ENCODE measurements at regions not wholly inside any gene's neighbourhood (a gene's known extent, or its start where the extent isn't known, plus 50 kb on each side); places are given as distances from the start of the nearest gene placed in this dataset.

DNA sequence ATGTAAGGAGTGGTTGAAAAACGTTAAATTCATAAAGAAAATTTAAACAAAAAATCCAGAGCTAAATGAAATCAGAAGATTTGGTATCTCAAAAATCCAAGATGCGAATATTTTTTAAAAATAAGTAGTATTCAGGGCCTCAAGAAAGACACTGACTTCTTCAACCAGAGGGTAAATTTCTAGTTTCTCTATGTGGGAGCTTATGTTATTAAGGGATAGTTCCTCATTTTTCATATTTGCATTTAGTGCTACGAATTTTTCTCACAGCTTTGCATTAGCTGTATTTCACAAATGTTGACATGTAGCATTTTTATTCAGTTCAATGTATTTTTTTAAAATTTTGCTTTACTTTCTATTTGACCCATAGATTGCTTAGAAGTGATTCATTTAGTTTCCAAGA lies 454.7 kb downstream of the CBLN2 start:
- TF ChIP-seq, protein P1, sequence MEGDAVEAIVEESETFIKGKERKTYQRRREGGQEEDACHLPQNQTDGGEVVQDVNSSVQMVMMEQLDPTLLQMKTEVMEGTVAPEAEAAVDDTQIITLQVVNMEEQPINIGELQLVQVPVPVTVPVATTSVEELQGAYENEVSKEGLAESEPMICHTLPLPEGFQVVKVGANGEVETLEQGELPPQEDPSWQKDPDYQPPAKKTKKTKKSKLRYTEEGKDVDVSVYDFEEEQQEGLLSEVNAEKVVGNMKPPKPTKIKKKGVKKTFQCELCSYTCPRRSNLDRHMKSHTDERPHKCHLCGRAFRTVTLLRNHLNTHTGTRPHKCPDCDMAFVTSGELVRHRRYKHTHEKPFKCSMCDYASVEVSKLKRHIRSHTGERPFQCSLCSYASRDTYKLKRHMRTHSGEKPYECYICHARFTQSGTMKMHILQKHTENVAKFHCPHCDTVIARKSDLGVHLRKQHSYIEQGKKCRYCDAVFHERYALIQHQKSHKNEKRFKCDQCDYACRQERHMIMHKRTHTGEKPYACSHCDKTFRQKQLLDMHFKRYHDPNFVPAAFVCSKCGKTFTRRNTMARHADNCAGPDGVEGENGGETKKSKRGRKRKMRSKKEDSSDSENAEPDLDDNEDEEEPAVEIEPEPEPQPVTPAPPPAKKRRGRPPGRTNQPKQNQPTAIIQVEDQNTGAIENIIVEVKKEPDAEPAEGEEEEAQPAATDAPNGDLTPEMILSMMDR (IDR thresholded peaks at IDR 0.05; ENCODE audit: extremely low read depth, insufficient read depth, missing control alignments) = no peak
- in situ Hi-C loops (cut with MboI; ENCODE audit: low pct_unique_long_range_greater_than_20kb, low sequenced_read_pairs, unreplicated experiment) = no loop called here
- no peak for DNase-seq (ENCODE audit: low spot score)

DNA sequence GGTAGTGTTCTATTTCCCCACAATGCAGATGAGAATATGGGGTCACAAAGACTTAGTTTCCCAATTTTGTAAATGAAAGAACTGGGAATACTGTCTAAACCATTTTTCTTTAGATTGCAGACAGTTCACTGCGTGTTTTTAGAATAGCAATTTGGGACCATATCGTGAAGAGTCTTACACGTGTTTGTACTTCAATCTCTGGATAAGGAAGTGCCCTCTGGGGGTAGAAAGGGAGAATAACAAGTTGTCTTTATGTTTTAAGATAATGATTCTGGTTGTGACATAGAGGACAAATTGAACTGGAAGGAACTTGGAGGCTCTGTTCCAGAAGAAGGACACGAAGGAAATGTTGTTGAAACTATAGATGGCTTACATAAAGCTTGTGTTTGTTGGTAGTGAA lies 457.7 kb downstream of the CBLN2 start:
- no peak for DNase-seq (ENCODE audit: low spot score)
- TF ChIP-seq, protein P1 (IDR thresholded peaks at IDR 0.05; ENCODE audit: extremely low read depth, insufficient read depth, missing control alignments) = peak; percentile 40
- in situ Hi-C loops (cut with MboI; ENCODE audit: low pct_unique_long_range_greater_than_20kb, low sequenced_read_pairs, unreplicated experiment) = no loop called here

DNA sequence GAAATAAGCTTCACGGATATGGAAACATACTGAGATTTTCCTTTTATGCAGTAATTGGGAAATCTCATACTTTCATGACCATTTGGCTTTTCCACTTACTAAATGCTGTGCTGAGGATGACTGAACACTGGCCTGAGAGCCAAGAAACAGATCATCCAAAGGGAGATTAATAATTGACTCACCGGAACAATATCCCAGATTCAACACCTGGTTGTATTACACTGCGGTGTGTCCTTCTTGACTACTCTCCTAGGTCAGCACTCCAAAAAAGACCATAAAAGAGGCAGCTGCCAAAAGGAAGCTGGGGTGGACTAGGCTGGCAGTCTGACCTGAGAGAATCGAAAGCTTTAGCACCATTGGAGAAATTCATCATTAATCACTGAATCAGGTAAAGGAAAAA lies 469.1 kb downstream of the CBLN2 start:
- TF ChIP-seq, protein P1 (IDR thresholded peaks at IDR 0.05; ENCODE audit: extremely low read depth, insufficient read depth, missing control alignments) = no peak
- in situ Hi-C loops (cut with MboI; ENCODE audit: low pct_unique_long_range_greater_than_20kb, low sequenced_read_pairs, unreplicated experiment) = no loop called here
- DNase-seq (ENCODE audit: low spot score) = no peak

DNA sequence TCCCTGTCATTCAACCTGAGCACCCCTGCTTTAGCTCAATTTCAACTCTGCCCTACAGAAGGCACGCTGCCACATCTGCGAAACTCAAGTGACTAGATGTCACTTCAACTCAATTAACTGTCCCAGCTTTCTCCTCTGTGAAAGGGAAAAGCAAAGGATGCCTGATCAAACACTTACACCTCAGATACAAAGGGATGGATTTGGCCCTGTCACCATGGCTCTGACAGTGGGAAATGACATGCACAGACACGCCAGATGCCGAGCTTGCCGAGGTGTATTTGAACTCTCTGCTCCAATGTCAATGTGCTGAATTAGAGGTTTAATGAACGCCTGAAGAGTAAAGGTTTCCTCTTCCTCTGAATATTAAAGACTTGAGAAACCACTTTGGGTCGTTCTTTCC lies 481.1 kb downstream of the CBLN2 start:
- no peak for DNase-seq (ENCODE audit: low spot score)
- TF ChIP-seq, protein P1 (IDR thresholded peaks at IDR 0.05; ENCODE audit: extremely low read depth, insufficient read depth, missing control alignments) = no peak
- in situ Hi-C loops (cut with MboI; ENCODE audit: low pct_unique_long_range_greater_than_20kb, low sequenced_read_pairs, unreplicated experiment) = no loop called here

DNA sequence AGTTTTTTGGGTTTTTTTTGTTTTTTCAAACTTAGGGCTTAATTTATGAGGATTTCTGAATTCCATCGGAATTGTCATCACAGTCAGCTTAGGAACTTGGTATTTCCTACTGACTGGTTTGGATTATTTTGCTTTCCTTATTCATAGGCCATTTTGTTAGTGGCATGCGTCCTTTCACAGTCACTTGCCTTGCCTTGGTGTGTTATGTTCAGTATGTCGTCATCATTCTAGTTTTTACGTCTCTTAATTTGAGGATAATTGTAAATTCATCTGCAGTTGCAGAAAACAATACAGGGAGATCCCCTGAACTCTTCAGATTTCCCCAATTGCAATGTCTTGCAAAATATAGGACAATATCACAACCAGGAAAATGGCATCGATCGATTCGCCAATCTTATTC lies 485.3 kb downstream of the CBLN2 start:
- in situ Hi-C loops (cut with MboI; ENCODE audit: low pct_unique_long_range_greater_than_20kb, low sequenced_read_pairs, unreplicated experiment) = no loop called here
- no peak for DNase-seq (ENCODE audit: low spot score)
- TF ChIP-seq, protein P1 (IDR thresholded peaks at IDR 0.05; ENCODE audit: extremely low read depth, insufficient read depth, missing control alignments) = no peak

DNA sequence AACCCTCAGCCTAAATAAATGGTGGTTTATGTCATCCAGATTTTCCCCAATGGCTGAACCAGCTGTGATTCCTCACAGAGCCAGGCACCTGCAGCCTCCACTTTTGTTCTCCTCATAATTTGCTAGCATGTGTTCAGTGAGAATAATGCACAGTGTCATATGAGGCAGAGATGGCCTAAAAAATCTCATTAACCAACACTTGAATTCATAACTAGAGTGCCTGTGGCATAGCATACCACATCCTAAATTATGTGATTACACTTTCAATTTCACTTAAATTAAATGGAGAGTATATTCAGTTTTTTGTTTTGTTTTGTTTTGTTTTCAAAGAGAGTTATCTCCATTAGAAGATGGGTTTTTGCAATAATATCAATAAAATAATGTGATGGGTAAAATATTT lies 488.0 kb downstream of the CBLN2 start:
- TF ChIP-seq, protein P1 (IDR thresholded peaks at IDR 0.05; ENCODE audit: extremely low read depth, insufficient read depth, missing control alignments) = no peak
- no peak for DNase-seq (ENCODE audit: low spot score)
- in situ Hi-C loops (cut with MboI; ENCODE audit: low pct_unique_long_range_greater_than_20kb, low sequenced_read_pairs, unreplicated experiment) = no loop called here
